Thymus (tissue), 11 donors: ENCODE measurements at regions not wholly inside any gene's neighbourhood (a gene's known extent, or its start where the extent isn't known, plus 50 kb on each side); places are given as distances from the start of the nearest gene placed in this dataset.

Source experiments
- DNase-seq, 9 donors: peaks; one replicate each; pipeline ENCODE4 v3.0.0-alpha.2; 2013; ENCODE audit warnings: low spot score in 9 of 9, low read depth in 6 of 9, missing footprints in 1 of 9
- H3K27ac ChIP-seq, 2 donors: one replicate each; pipeline ENCODE4 v1.5.1; 2013; ENCODE audit warnings: control low read depth in 1 of 2, low read depth in 1 of 2, low read length in 1 of 2, mild to moderate bottlenecking in 1 of 2, moderate library complexity in 1 of 2
- H3K27me3 ChIP-seq, 2 donors: one replicate each; pipeline ENCODE4 v1.5.1; 2013; ENCODE audit warnings: low read length in 1 of 2; ENCODE audit not compliant: control insufficient read depth in 2 of 2, insufficient read depth in 1 of 2
- H3K36me3 ChIP-seq, 2 donors: one replicate each; pipeline ENCODE4 v1.5.1; 2013; ENCODE audit warnings: low read length in 1 of 2, mild to moderate bottlenecking in 1 of 2, moderate library complexity in 1 of 2; ENCODE audit not compliant: control insufficient read depth in 2 of 2, insufficient read depth in 2 of 2
- H3K4me1 ChIP-seq, 2 donors: one replicate each; pipeline ENCODE4 v1.5.1; 2013; ENCODE audit warnings: low read length in 2 of 2; ENCODE audit not compliant: control insufficient read depth in 2 of 2, insufficient read depth in 2 of 2
- H3K4me3 ChIP-seq, 2 donors: one replicate each; pipeline ENCODE4 v1.5.1; 2013; ENCODE audit warnings: low read length in 2 of 2, control low read depth in 1 of 2, mild to moderate bottlenecking in 1 of 2
- H3K9me3 ChIP-seq, 2 donors: one replicate each; pipeline ENCODE4 v1.5.1; 2013; ENCODE audit warnings: low read length in 1 of 2, mild to moderate bottlenecking in 1 of 2; ENCODE audit not compliant: control insufficient read depth in 2 of 2, insufficient read depth in 1 of 2
- WGBS: extraction: QIAGEN DNeasy Blood & Tissue Kit; methylation state at CpG from one replicate; pipeline ENCODE4 v1.1.7; 2013; 5-methylcytosine and 5-hydroxymethylcytosine counted together
- donor health status: healthy.

- H3K27ac ChIP-seq, result no peak overlapping the region
- no peaks in the 10 kb centered on the region for H3K4me1 ChIP-seq
- no peak for DNase-seq
- H3K4me3 ChIP-seq, result no peak overlapping the region
- no peaks in the 10 kb centered on the region for H3K9me3 ChIP-seq
- 88% methylated on average over 11 of the region's 11 CpGs for WGBS
- peaks cover 0 to 4% of the 10 kb centered on the region in 2 donors for H3K27me3 ChIP-seq
- H3K36me3 ChIP-seq, result no peaks in the 10 kb centered on the region
These were observed 337.1 kb downstream of the DYSF start for GRCh38 chr2:71790226-71791060.

- H3K4me1 ChIP-seq, result no peaks in the 10 kb centered on the region
These were observed 336.3 kb downstream of the DYSF start for GRCh38 chr2:71789556-71790204.

GRCh38 chr2:71788601-71789240, 335.4 kb downstream of the DYSF start:
- Histone ChIP-seq H3K9me3 (no peaks in the 10 kb centered on the region), H3K27ac (no peak overlapping the region), H3K27me3 (peaks cover 0 to 4% of the 10 kb centered on the region in 2 donors), H3K36me3 (no peaks in the 10 kb centered on the region), H3K4me3 (no peak overlapping the region), H3K4me1 (no peaks in the 10 kb centered on the region)
- 96% methylated on average over 9 of the region's 9 CpGs for WGBS
- DNase-seq, result no peak

More at GRCh38 chr2:71789556-71790204, 336.3 kb downstream of the DYSF start:
- no peak for DNase-seq
- H3K27ac ChIP-seq, result no peak overlapping the region
- 95% methylated on average over 14 of the region's 14 CpGs for WGBS
- H3K27me3 ChIP-seq, result peaks cover 0 to 4% of the 10 kb centered on the region in 2 donors
- no peaks in the 10 kb centered on the region for H3K36me3 ChIP-seq
- H3K9me3 ChIP-seq, result no peaks in the 10 kb centered on the region
- no peak overlapping the region for H3K4me3 ChIP-seq

- WGBS, result 76% methylated on average over 7 of the region's 7 CpGs
- no peaks in the 10 kb centered on the region for H3K4me1 ChIP-seq
- no peaks in the 10 kb centered on the region for H3K36me3 ChIP-seq
- DNase-seq, result no peak
- H3K27ac ChIP-seq, result no peak overlapping the region
- H3K9me3 ChIP-seq, result no peaks in the 10 kb centered on the region
- peaks cover 0 to 4% of the 10 kb centered on the region in 2 donors for H3K27me3 ChIP-seq
- H3K4me3 ChIP-seq, result no peak overlapping the region
These were observed 334.8 kb downstream of the DYSF start for GRCh38 chr2:71788186-71788525.

GRCh38 chr2:71787476-71788185, 334.3 kb downstream of the DYSF start:
- no peaks in the 10 kb centered on the region for H3K36me3 ChIP-seq
- H3K27me3 ChIP-seq, result peaks cover 0 to 4% of the 10 kb centered on the region in 2 donors
- H3K9me3 ChIP-seq, result no peaks in the 10 kb centered on the region
- 95% methylated on average over 3 of the region's 3 CpGs for WGBS
- no peaks in the 10 kb centered on the region for H3K4me1 ChIP-seq
- no peak overlapping the region for H3K4me3 ChIP-seq
- no peak overlapping the region for H3K27ac ChIP-seq
- no peak for DNase-seq

GRCh38 chr2:71787108-71787415, 333.7 kb downstream of the DYSF start:
- DNase-seq, result no peak
- H3K4me3 ChIP-seq, result no peak overlapping the region
- no peaks in the 10 kb centered on the region for H3K36me3 ChIP-seq
- no peaks in the 10 kb centered on the region for H3K9me3 ChIP-seq
- WGBS, result 94% methylated on average over 4 of the region's 4 CpGs
- no peaks in the 10 kb centered on the region for H3K4me1 ChIP-seq
- H3K27ac ChIP-seq, result no peak overlapping the region
- H3K27me3 ChIP-seq, result peaks cover 0 to 4% of the 10 kb centered on the region in 2 donors

GRCh38 chr2:71786291-71787107, 333.1 kb downstream of the DYSF start:
- Histone ChIP-seq H3K4me3 (no peak overlapping the region), H3K4me1 (no peaks in the 10 kb centered on the region), H3K36me3 (no peaks in the 10 kb centered on the region), H3K27me3 (peaks cover 0 to 4% of the 10 kb centered on the region in 2 donors), H3K27ac (no peak overlapping the region), H3K9me3 (no peaks in the 10 kb centered on the region)
- 90% methylated on average over 17 of the region's 17 CpGs for WGBS
- no peak for DNase-seq

- no peak overlapping the region for H3K4me3 ChIP-seq
- H3K9me3 ChIP-seq, result no peaks in the 10 kb centered on the region
- DNase-seq, result no peak
- H3K27me3 ChIP-seq, result peaks cover 0 to 4% of the 10 kb centered on the region in 2 donors
- H3K27ac ChIP-seq, result no peak overlapping the region
- H3K36me3 ChIP-seq, result no peaks in the 10 kb centered on the region
- no peaks in the 10 kb centered on the region for H3K4me1 ChIP-seq
- WGBS, result 63% methylated on average over 23 of the region's 23 CpGs
These were observed 332.2 kb downstream of the DYSF start for GRCh38 chr2:71785516-71785981.
